ENCODE measurements at regions not wholly inside any gene's neighbourhood (a gene's known extent, or its start where the extent isn't known, plus 50 kb on each side); places are given as distances from the start of the nearest gene placed in this dataset.
A peak's percentile ranks its signal among the peaks of the same experiment; 100 is the strongest.

GRCh38 chr5:3825531-3826451 lies 230.2 kb downstream of the IRX1 start:
- DNase-seq, result peak; percentile 80

- no peak for DNase-seq
Observed at GRCh38 chr5:3827624-3828023, 232.0 kb downstream of the IRX1 start.

GRCh38 chr5:3828761-3829160 lies 233.1 kb downstream of the IRX1 start:
- DNase-seq, result no peak

- DNase-seq, result no peak
Observed at GRCh38 chr5:3833566-3833965, 237.9 kb downstream of the IRX1 start.

- DNase-seq, result no peak
Observed at GRCh38 chr5:3835811-3836210, 240.2 kb downstream of the IRX1 start.

- no peak for DNase-seq
Observed at GRCh38 chr5:3836528-3836927, 240.9 kb downstream of the IRX1 start.

GRCh38 chr5:3837506-3837905 lies 241.9 kb downstream of the IRX1 start:
- DNase-seq, result no peak

- no peak for DNase-seq
Observed at GRCh38 chr5:3839151-3839550, 243.5 kb downstream of the IRX1 start.

- no peak for DNase-seq
Observed at GRCh38 chr5:3842591-3842990, 247.0 kb downstream of the IRX1 start.

- DNase-seq, result no peak
Observed at GRCh38 chr5:3843706-3844105, 248.1 kb downstream of the IRX1 start.

GRCh38 chr5:3844266-3844665 lies 248.6 kb downstream of the IRX1 start:
- DNase-seq, result no peak

- no peak for DNase-seq
Observed at GRCh38 chr5:3845230-3845629, 249.6 kb downstream of the IRX1 start.

- no peak for DNase-seq
Observed at GRCh38 chr5:3852161-3852916, 256.7 kb downstream of the IRX1 start.

- no peak for DNase-seq
Observed at GRCh38 chr5:3853362-3853761, 257.7 kb downstream of the IRX1 start.

GRCh38 chr5:3854188-3854821 lies 258.7 kb downstream of the IRX1 start:
- no peak for DNase-seq

GRCh38 chr5:3856036-3856435 lies 260.4 kb downstream of the IRX1 start:
- no peak for DNase-seq

- no peak for DNase-seq
Observed at GRCh38 chr5:3858524-3858923, 262.9 kb downstream of the IRX1 start.

- DNase-seq, result no peak
Observed at GRCh38 chr5:3862906-3863305, 267.3 kb downstream of the IRX1 start.

- no peak for DNase-seq
Observed at GRCh38 chr5:3875144-3875543, 279.5 kb downstream of the IRX1 start.

GRCh38 chr5:3878267-3878666 lies 282.6 kb downstream of the IRX1 start:
- no peak for DNase-seq

- no peak for DNase-seq
Observed at GRCh38 chr5:3883040-3883439, 287.4 kb downstream of the IRX1 start.

- DNase-seq, result no peak
Observed at GRCh38 chr5:3886524-3887451, 291.2 kb downstream of the IRX1 start.
